HG03196 (cell line): ENCODE measurements at regions not wholly inside any gene's neighbourhood (a gene's known extent, or its start where the extent isn't known, plus 50 kb on each side); places are given as distances from the start of the nearest gene placed in this dataset.

ENCODE experiments used
- ATAC-seq: cut with Tn5 transposase; IDR thresholded peaks from one replicate; pipeline ENCODE4 v1.9.1; 2021; ENCODE audit not compliant: unreplicated experiment

- no peak for ATAC-seq
Measured at GRCh38 chr17:74001145-74001544, 202.3 kb upstream of the RPL38 start.

- no peak for ATAC-seq
Measured at GRCh38 chr17:74002241-74002640, 201.2 kb upstream of the RPL38 start.

- no peak for ATAC-seq
Measured at GRCh38 chr17:74004056-74004455, 199.4 kb upstream of the RPL38 start.

- no peak for ATAC-seq
Measured at GRCh38 chr17:74005790-74006189, 197.7 kb upstream of the RPL38 start.

GRCh38 chr17:74006371-74006770 is 197.1 kb upstream of the RPL38 start:
- ATAC-seq: no peak

GRCh38 chr17:74008196-74008595 is 195.3 kb upstream of the RPL38 start:
- no peak for ATAC-seq

GRCh38 chr17:74009056-74009625 is 194.3 kb upstream of the RPL38 start:
- ATAC-seq: no peak

GRCh38 chr17:74010903-74011302 is 192.6 kb upstream of the RPL38 start:
- ATAC-seq: no peak

GRCh38 chr17:74011966-74012365 is 191.5 kb upstream of the RPL38 start:
- no peak for ATAC-seq

GRCh38 chr17:74012465-74012864 is 191.0 kb upstream of the RPL38 start:
- no peak for ATAC-seq

- no peak for ATAC-seq
Measured at GRCh38 chr17:74015316-74015715, 188.2 kb upstream of the RPL38 start.

- ATAC-seq: no peak
Measured at GRCh38 chr17:74015990-74016389, 187.5 kb upstream of the RPL38 start.

- no peak for ATAC-seq
Measured at GRCh38 chr17:74016461-74016860, 187.0 kb upstream of the RPL38 start.

- ATAC-seq: no peak
Measured at GRCh38 chr17:74017466-74017865, 186.0 kb upstream of the RPL38 start.

GRCh38 chr17:74018115-74018514 is 185.4 kb upstream of the RPL38 start:
- ATAC-seq: no peak

- ATAC-seq: no peak
Measured at GRCh38 chr17:74019271-74019670, 184.2 kb upstream of the RPL38 start.

GRCh38 chr17:74019860-74020259 is 183.6 kb upstream of the RPL38 start:
- no peak for ATAC-seq

- no peak for ATAC-seq
Measured at GRCh38 chr17:74020522-74020921, 183.0 kb upstream of the RPL38 start.

- no peak for ATAC-seq
Measured at GRCh38 chr17:74024871-74025531, 178.5 kb upstream of the RPL38 start.

- no peak for ATAC-seq
Measured at GRCh38 chr17:74027444-74027843, 176.0 kb upstream of the RPL38 start.

- ATAC-seq: no peak
Measured at GRCh38 chr17:74028354-74029116, 174.9 kb upstream of the RPL38 start.
